NCI-H128 (cell line): ENCODE measurements at regions not wholly inside any gene's neighbourhood (a gene's known extent, or its start where the extent isn't known, plus 50 kb on each side); places are given as distances from the start of the nearest gene placed in this dataset.

ENCODE experiments used
- DNase-seq: peaks from one replicate; lab custom pipeline; 2025; ENCODE audit not compliant: unreplicated experiment; lab: John Stamatoyannopoulos, UW

- DNase-seq, result no peak
These were observed 183.7 kb downstream of the RGS3 start for GRCh38 chr9:113646946-113647914.

GRCh38 chr9:113648048-113648447, 184.5 kb downstream of the RGS3 start:
- no peak for DNase-seq

- no peak for DNase-seq
These were observed 185.1 kb downstream of the RGS3 start for GRCh38 chr9:113648586-113648985.

GRCh38 chr9:113649054-113649453, 185.5 kb downstream of the RGS3 start:
- DNase-seq, result peak; percentile 81

- no peak for DNase-seq
These were observed 186.3 kb downstream of the RGS3 start for GRCh38 chr9:113649855-113650206.

GRCh38 chr9:113650207-113651131, 186.9 kb downstream of the RGS3 start:
- peak; percentile 13 for DNase-seq

- DNase-seq, result no peak
These were observed 188.4 kb downstream of the RGS3 start for GRCh38 chr9:113651896-113652295.

- DNase-seq, result no peak
These were observed 189.0 kb downstream of the RGS3 start for GRCh38 chr9:113652355-113653152.

GRCh38 chr9:113653746-113654604, 190.4 kb downstream of the RGS3 start:
- DNase-seq, result no peak

- DNase-seq, result no peak
These were observed 191.3 kb downstream of the RGS3 start for GRCh38 chr9:113654605-113655428.

- DNase-seq, result no peak
These were observed 193.5 kb downstream of the RGS3 start for GRCh38 chr9:113656771-113657670.

GRCh38 chr9:113657765-113658544, 194.4 kb downstream of the RGS3 start:
- peak; percentile 44 for DNase-seq

GRCh38 chr9:113658545-113658895, 195.0 kb downstream of the RGS3 start:
- no peak for DNase-seq

GRCh38 chr9:113659039-113659438, 195.5 kb downstream of the RGS3 start:
- no peak for DNase-seq

GRCh38 chr9:113659740-113660139, 196.2 kb downstream of the RGS3 start:
- no peak for DNase-seq

- DNase-seq, result no peak
These were observed 196.7 kb downstream of the RGS3 start for GRCh38 chr9:113660196-113660595.

- DNase-seq, result no peak
These were observed 197.5 kb downstream of the RGS3 start for GRCh38 chr9:113661074-113661473.
